Left renal cortex interstitium (tissue), 4 donors: ENCODE measurements at regions not wholly inside any gene's neighbourhood (a gene's known extent, or its start where the extent isn't known, plus 50 kb on each side); places are given as distances from the start of the nearest gene placed in this dataset.
A peak's percentile ranks its signal among the peaks of the same experiment; 100 is the strongest.

Experiments
- DNase-seq, 4 donors: peaks; one replicate each; pipeline ENCODE4 v3.0.0-alpha.2; 2013; ENCODE audit warnings: low read depth in 4 of 4, low spot score in 2 of 4, missing footprints in 1 of 4

GRCh38 chrX:20637351-20637750 lies 370.6 kb upstream of the RPS6KA3 start:
- DNase-seq, result no peak

- no peak for DNase-seq
These were observed 366.7 kb upstream of the RPS6KA3 start for GRCh38 chrX:20633451-20633850.

DNA sequence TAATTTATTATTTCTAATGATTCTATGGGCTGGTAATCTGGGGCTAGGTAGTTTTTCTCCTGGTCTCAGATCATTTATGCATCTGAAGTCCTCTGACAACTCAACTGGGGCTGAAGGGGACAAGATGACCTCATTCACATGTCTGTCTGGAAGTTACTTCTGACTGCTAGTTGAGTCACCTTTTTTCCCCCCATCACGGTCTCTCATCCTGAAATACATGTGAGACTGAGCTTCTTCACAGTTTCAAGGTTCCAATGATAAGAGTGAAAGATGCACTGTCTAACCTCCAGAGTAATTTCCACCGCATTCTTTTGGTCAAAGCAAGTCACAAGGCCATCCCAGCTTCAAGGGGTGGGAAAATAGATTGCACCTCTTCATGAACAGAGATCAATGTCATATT lies 356.7 kb upstream of the RPS6KA3 start:
- no peak for DNase-seq

GRCh38 chrX:20620306-20620705 lies 353.6 kb upstream of the RPS6KA3 start:
- DNase-seq, result no peak

- DNase-seq, result no peak
These were observed 343.3 kb upstream of the RPS6KA3 start for GRCh38 chrX:20609916-20610415.

- no peak for DNase-seq
These were observed 340.1 kb upstream of the RPS6KA3 start for GRCh38 chrX:20606831-20607230.

GRCh38 chrX:20596856-20597255 lies 330.1 kb upstream of the RPS6KA3 start:
- no peak for DNase-seq

DNA sequence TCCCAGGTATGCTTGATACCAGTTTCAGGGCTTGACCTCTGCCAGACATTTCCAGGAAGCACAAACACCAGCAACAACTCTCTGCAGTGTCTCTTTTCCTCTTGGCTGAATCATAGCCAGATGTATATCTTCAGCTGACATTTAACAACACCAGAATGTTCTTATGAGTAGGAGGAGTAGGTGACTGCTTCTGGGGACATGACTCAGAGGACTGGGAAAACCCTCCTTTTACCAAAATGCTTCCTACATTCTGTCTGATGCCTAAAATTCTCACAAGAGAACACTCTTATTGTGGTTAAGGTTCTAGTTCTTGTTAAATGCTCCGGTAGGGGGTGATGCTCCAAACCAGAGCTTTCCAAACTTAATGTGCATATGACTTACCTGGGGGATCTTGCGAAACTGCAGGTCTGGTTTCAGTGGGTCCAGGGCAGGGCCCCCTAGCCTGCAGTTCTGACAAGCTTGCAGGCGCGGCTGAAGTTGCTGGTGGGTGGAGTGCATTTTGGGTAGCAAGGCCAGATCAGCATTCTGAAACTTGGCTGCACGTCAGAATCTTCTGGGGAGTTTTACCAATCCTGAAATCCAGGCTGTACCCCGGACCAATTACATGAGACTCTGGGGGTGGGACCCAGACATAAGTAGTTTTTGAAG lies 329.3 kb upstream of the RPS6KA3 start:
- no peak for DNase-seq

DNA sequence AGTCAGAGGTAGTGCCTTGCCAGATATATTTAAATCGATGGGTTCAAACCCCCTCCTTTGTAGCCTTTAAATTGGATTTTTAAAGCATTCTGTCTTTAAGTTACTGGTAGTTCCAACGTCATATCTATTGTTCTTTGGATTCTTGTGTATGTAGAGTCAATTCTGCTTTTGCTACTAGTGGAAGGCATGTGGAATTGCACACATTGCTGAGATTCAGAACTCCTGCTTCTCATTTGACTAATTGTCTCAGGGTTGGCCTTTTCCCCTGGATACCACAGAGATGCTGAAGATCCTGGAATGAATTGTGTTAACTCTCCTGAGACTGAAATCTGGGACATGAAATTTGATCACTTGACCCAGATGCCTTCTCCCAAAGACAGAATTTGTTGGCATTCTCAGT lies 328.3 kb upstream of the RPS6KA3 start:
- DNase-seq, result no peak

DNA sequence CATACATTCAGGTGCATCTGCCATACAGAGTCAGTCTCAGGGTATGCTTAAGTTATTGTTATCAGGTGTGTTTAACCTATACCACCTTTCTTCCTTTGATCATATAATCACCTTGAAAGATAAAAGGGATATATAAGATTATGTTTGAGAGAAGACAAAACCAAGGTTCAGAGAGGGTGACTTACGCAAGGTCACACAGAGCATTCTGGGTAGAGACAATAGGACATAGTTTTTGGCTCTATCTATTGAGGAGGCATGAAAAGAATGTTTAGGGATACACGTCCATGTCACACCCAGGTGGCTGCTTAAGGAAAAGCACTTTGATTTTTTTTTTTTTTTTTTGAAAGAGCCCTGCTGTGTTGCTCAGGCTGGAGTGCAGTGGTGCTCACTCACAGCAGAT lies 327.1 kb upstream of the RPS6KA3 start:
- no peak for DNase-seq

GRCh38 chrX:20593402-20593801 lies 326.7 kb upstream of the RPS6KA3 start:
- DNase-seq, result no peak

GRCh38 chrX:20591246-20591645 lies 324.5 kb upstream of the RPS6KA3 start:
- DNase-seq, result no peak

DNA sequence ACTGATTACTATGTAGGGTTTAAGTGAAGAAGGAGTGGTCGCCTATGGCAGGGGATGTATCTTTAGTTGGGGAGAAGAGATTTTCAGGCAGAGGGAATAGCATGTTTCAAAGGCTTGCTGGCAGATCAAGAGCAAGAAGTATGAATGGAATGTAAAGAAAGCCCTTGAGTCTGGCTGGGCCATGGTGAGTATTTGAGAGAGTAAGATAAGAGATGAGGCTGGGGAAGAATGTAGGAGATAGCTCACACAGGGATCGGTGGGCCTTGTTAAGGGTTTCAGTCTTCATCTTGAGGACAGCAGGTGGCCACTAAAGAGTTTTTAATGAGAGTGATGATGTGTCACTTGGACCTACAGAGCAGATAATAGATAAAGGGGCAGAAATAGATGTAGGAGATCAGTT lies 319.1 kb upstream of the RPS6KA3 start:
- DNase-seq, result no peak

GRCh38 chrX:20571611-20572010 lies 304.9 kb upstream of the RPS6KA3 start:
- no peak for DNase-seq

DNA sequence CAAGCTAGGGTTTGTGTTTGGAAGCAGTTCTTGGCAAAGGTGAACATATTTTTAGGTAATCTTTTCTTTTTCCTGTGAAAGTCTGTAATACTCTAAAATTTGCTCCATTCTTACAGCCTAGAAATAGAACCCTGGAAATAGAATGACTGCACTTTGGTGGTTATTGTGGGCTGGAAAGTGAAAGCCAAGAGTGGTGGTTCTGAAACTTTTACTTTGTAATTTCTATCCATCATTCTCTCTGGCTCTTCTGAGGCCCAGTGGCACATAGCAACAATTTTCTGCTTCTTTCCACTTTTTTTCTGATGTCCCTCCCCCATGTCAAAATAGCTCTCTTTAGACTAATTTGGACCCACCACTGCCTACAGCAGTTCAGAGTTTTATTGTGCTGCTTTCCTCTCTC lies 300.4 kb upstream of the RPS6KA3 start:
- DNase-seq, result no peak

- peak in 2 of 4 donors; percentile 16 to 47 for DNase-seq
These were observed 280.9 kb upstream of the RPS6KA3 start for GRCh38 chrX:20547611-20548051.

DNA sequence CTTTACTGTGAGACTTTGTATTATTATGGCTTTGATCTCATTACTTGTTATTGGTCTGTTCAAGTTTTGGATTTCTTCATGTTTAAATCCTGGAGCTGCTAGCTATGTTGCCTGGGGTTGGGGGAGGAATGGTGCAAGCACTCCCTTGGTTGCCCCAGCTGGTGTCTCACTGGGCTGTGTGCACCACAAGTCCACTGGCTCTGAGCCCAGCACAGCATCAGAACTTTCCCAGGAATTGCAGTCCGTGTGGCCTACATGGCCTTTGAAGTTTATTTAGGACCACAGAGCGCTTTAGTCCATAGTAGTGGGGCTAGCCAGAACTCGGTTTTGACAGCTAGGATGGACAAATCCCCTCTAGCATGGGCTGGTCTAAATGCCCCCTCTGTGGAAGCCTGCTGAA lies 278.8 kb upstream of the RPS6KA3 start:
- no peak for DNase-seq

DNA sequence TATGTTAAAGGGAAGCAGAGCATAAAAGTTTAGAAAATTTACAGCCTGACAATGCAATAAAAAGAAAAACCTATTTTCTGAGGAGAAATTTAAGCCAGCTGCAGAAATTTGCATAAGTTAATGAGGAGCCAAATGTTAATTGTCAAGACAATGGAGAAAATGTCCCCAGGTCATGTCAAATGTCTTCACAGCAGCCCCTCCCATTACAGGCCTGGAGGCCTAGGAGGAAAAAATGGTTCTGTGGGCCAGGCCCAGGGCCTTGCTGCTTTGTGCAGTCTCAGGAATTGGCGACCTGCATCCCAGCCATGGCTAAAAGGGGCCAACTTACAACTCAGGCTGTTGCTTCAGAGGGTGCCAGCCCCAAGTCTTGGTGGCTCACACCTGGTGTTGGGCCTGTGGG lies 275.4 kb upstream of the RPS6KA3 start:
- no peak for DNase-seq

GRCh38 chrX:20538974-20539373 lies 272.3 kb upstream of the RPS6KA3 start:
- no peak for DNase-seq

DNA sequence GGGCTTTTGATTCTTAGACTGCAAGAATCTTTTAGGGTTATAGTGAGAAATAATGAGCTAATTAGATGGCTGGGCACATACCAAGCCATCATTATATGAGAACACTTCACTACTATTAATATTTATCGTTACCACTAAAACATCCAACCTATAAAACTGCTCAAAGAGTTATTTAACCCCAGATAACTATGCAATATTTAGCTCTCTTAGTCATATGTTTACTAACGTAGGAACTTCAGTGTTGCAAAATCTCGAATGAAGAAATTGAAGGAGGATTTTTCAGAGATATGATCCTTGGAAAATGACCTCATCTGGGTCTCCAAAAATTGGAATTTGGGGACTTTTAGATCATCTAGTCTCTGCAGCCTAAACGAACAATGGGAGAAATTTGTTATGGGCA lies 265.0 kb upstream of the RPS6KA3 start:
- no peak for DNase-seq

DNA sequence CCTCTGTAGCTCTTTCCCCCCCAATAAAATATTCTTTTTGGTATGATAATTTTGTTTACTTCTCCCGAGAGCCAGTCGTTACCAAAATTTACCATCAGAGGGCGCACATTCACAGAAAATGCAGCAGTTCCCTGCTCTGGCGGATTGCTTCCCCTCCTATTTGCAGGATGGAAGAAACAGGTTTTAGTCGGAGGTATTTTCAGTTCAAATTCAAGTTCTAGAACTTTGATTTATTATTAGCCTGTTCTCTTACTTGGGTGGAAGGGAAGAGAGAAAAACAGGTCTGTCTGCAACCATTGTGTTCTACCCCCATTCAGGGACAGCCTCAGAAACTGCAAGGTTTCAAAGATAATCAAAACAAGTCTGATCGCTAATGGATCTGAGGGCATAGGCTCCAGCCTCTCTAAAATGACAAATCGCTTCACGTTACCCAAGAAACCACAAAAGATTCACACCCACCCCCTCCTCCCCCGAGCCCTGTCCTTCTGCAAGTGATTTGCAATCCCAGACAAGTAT lies 263.8 kb upstream of the RPS6KA3 start:
- peak in 3 of 4 donors; percentile 8 to 31 (median 25) for DNase-seq

- no peak for DNase-seq
These were observed 263.0 kb upstream of the RPS6KA3 start for GRCh38 chrX:20529711-20530110.

DNA sequence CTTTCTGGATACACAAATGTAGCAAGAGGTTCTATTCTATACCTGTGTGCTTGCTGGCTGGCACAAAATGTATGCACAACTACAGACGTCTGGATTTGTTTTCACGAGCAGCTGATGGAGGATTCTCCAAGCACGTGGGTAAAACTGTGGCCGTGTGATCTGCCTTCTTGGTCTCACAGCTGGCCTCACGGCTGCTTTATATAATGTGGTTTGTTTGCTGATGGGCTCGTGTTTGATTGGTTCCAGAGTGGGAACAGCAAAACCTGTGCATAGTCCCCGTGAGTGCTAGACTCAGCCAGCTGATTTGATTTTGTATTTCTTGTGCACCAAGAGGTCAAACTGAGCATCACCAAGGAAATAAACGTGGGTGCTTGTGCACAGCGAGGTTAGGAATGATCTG lies 262.6 kb upstream of the RPS6KA3 start:
- no peak for DNase-seq
